GM12874 (cell line): ENCODE measurements at regions not wholly inside any gene's neighbourhood (a gene's known extent, or its start where the extent isn't known, plus 50 kb on each side); places are given as distances from the start of the nearest gene placed in this dataset.

Experiments
- TF ChIP-seq, protein P1 (sequence below): IDR thresholded peaks from 2 replicates; pipeline ENCODE4 v1.5.1; 2011; ENCODE audit warnings: low read depth, mild to moderate bottlenecking, control low read depth, low read length, moderate library complexity; ENCODE audit not compliant: insufficient read depth

DNA sequence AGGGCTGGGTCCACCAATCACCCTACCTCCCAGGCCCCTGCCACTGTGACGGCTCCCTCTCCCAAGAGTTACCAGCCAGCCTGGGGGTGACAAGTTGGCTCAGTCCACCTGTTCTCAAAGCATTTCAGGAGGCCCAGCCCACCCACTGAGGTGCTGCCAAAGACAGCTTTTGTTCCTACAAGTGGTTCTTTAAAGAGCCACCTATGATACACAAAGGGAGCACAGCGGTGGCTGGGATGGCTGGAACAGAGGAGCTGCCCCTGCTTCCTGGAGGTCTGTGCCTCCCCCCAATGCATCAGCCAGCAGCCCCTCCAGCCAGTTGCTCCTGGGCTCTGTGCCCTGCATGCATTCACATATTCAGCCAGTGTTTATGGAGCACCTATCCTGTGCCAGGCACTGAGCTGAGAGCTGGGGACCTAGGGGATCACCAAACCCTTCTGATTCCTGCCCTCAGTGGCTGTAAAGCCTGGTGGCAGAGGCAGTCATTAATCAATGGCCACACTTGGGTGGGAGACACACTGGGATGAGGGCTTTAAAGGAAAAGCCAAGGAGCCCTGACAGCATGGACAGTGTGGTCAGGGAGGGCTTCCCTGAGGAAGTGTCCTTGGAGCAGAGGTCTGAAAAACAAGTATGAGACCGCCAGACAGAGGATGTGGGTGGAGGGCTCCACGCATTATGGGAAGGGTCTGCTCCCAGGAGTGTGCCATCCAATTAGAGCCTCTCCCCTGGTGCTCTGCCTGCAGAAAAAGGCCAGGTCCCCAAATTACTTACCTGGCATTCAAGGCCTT is 107.1 kb upstream of the LINGO1 start:
- TF ChIP-seq, protein P1, sequence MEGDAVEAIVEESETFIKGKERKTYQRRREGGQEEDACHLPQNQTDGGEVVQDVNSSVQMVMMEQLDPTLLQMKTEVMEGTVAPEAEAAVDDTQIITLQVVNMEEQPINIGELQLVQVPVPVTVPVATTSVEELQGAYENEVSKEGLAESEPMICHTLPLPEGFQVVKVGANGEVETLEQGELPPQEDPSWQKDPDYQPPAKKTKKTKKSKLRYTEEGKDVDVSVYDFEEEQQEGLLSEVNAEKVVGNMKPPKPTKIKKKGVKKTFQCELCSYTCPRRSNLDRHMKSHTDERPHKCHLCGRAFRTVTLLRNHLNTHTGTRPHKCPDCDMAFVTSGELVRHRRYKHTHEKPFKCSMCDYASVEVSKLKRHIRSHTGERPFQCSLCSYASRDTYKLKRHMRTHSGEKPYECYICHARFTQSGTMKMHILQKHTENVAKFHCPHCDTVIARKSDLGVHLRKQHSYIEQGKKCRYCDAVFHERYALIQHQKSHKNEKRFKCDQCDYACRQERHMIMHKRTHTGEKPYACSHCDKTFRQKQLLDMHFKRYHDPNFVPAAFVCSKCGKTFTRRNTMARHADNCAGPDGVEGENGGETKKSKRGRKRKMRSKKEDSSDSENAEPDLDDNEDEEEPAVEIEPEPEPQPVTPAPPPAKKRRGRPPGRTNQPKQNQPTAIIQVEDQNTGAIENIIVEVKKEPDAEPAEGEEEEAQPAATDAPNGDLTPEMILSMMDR = no peak

DNA sequence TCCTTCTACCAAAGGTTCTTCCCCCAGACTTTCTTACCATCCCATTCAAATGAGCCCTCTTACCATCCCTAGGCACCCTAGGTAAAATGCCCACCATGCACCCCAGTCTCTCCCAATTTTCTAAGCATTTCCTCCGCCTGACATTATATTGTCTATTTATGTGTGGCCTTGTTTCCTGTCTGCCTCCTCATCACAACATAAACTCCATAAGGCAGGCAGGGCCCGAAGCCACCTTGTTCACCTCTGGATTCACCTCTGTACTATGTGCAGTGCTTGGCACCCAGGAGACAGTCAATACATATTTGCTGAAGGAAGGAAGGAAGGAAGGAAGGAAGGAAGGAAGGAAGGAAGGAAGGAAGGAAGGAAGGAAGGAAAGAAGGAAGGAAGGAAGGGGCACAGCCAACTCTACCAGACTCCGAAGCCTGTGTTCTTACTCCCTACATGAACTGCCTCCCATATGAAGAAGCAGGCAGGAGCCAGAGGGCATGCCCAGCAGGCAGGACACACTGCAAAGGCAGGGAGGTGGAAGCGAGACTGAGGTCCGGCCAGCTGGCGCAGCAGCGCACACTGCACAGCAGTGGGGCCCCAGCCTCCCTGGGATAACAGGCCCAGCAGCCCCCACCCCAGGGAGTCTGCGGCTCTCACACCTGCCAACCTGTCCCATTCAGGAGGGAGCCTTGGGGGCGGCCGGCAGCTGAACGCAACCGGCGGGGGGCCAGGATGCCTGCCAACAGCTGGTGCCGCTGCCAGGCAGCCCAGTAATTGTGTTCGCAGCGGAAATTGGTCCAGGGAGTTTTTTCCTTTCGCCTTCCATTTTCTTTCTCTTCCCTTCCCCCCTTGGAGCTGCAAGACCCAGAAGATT is 106.0 kb upstream of the LINGO1 start:
- TF ChIP-seq, protein P1 = no peak

DNA sequence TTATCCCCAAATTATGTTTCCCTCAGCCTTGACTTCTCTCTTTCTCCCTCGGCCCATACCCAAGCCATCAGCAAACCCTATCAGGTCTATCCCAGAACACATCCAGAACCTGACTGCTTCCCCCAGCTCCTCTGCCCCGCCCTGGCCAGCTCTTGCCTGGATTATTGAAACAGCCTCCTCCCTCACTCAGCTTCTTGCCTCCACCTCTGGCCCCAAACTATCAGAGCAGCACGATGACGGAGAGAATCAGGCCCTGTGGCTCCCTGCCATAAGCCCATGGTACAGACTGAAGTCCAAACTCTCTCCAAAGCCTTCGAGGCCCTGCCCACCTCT is 105.3 kb upstream of the LINGO1 start:
- TF ChIP-seq, protein P1 = no peak

DNA sequence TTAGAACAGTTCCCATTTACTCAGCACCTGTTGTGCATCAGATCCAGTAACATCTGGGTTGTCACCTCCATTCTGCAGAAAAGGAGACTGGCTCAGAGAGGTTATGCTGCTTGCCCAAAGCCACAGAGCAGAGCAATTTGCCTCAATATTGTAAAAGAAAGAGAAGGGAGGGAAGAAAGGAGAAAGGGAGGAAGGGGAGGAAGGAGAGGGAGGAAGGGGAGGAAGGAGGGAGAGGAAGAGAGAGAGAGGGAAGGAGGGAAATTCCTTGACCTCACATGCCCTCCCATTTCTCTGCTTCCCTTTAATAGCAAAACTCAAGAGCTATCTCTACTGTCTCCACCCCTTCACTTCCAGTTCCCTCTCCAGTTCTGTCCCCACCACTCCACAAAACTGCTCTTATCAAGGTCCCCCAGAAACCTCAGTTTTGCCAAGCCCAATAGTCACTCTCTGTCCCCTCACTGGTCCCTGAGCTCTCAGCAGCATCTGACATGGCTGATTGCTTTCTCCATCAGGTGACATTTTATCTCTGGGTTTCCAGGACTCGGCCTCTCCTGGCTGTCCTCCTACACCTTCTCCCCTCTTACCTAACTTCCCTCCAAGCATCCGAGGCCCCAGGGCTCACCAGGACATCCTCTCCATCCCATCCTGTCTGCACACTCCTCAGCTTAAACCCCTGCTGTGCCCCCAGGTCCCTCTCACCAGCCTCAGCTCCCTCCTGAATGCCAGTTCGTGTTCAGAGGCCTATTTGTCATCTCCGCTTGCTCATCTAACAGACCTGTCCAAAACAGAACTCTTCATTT is 104.7 kb upstream of the LINGO1 start:
- TF ChIP-seq, protein P1 = no peak

DNA sequence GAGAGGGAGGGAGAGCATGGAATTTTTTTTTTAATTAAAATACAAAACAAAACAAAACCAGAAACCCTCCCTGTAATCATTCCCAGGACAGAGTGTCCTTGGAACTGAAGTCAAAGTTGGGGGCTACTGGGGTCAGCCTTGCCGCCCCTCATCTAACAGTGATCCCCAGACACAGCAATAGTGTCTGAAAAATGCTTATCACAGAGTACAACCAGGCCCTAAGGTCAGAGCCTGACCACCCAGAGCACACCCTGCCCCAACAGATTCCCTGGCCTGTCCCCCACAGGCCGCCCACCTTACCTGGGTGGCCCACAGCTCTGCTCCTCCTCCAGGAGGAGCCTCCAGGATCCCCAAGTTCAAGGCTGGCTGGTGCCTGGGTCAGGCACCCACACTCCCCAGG is 101.6 kb upstream of the LINGO1 start:
- TF ChIP-seq, protein P1 = no peak

DNA sequence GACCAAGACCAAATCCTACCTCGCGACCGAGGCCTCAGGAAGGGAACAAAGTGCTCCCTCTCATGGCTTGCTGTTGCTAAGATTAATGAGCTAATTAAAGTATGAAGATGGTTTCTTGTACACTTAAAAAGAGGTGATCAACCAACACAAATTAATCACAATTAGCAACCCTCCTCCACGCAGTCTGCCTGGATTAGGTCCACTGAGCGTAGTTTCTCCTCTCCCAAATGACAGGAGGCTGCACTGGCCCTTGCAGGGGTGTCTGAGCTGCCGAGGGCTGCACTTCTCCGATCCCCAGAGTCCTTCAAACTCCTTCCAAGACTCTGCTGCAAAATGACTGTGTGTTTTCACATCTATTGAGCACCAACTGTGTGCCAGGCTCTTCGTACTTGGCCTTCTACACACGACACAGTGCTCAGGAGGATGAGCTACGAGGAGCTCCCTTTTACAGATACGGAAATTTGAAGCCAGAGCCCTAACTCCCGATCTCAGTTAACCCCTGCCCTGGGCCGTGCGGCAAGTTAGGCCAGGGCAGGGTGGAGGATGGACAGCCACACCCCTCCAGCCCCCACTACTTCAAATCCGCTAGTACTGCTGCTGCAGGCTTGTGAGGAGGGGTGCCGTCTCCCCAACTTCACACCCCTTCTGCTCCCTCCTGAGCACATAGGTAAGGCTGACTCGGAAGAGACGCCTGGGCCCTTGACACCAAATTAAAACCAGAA is 101.0 kb upstream of the LINGO1 start:
- TF ChIP-seq, protein P1 = no peak
